ENCODE measurements at regions not wholly inside any gene's neighbourhood (a gene's known extent, or its start where the extent isn't known, plus 50 kb on each side); places are given as distances from the start of the nearest gene placed in this dataset.

GRCh38 chr7:119335405-119335804 lies 937.6 kb upstream of the KCND2 start:
- no peak overlapping the region for H3K4me3 ChIP-seq (ENCODE audit: low read depth, low read length)

GRCh38 chr7:119341822-119342221 lies 931.2 kb upstream of the KCND2 start:
- TF ChIP-seq CTCF (conservative IDR thresholded peaks at IDR 0.05; ENCODE audit: low read depth, low read length): no peak
- DNase-seq (ENCODE audit: low read depth): no peak
- H3K4me3 ChIP-seq (ENCODE audit: low read depth, low read length): no peak overlapping the region

More at GRCh38 chr7:119335405-119335804, 937.6 kb upstream of the KCND2 start:
- no peak for DNase-seq (ENCODE audit: low read depth)
- no peak for TF ChIP-seq CTCF (conservative IDR thresholded peaks at IDR 0.05; ENCODE audit: low read depth, low read length)

GRCh38 chr7:119343289-119343688 lies 929.7 kb upstream of the KCND2 start:
- no peak overlapping the region for H3K4me3 ChIP-seq (ENCODE audit: low read depth, low read length)
- no peak for DNase-seq (ENCODE audit: low read depth)
- no peak for TF ChIP-seq CTCF (conservative IDR thresholded peaks at IDR 0.05; ENCODE audit: low read depth, low read length)

- no peak for DNase-seq (ENCODE audit: low read depth)
- no peak overlapping the region for H3K4me3 ChIP-seq (ENCODE audit: low read depth, low read length)
- TF ChIP-seq CTCF (conservative IDR thresholded peaks at IDR 0.05; ENCODE audit: low read depth, low read length): no peak
Observed at GRCh38 chr7:119344466-119344865, 928.5 kb upstream of the KCND2 start.

GRCh38 chr7:119348491-119348890 lies 924.5 kb upstream of the KCND2 start:
- no peak overlapping the region for H3K4me3 ChIP-seq (ENCODE audit: low read depth, low read length)
- TF ChIP-seq CTCF (conservative IDR thresholded peaks at IDR 0.05; ENCODE audit: low read depth, low read length): no peak
- DNase-seq (ENCODE audit: low read depth): no peak

GRCh38 chr7:119350334-119350733 lies 922.6 kb upstream of the KCND2 start:
- H3K4me3 ChIP-seq (ENCODE audit: low read depth, low read length): no peak overlapping the region
- TF ChIP-seq CTCF (conservative IDR thresholded peaks at IDR 0.05; ENCODE audit: low read depth, low read length): no peak
- no peak for DNase-seq (ENCODE audit: low read depth)

- TF ChIP-seq CTCF (conservative IDR thresholded peaks at IDR 0.05; ENCODE audit: low read depth, low read length): no peak
- DNase-seq (ENCODE audit: low read depth): no peak
Observed at GRCh38 chr7:119351320-119351719, 921.7 kb upstream of the KCND2 start.

More at GRCh38 chr7:119351320-119351719, 921.7 kb upstream of the KCND2 start:
- H3K4me3 ChIP-seq (ENCODE audit: low read depth, low read length): no peak overlapping the region

All from choroid plexus epithelial cell (primary cell).